ENCODE measurements at regions not wholly inside any gene's neighbourhood (a gene's known extent, or its start where the extent isn't known, plus 50 kb on each side); places are given as distances from the start of the nearest gene placed in this dataset.

DNA sequence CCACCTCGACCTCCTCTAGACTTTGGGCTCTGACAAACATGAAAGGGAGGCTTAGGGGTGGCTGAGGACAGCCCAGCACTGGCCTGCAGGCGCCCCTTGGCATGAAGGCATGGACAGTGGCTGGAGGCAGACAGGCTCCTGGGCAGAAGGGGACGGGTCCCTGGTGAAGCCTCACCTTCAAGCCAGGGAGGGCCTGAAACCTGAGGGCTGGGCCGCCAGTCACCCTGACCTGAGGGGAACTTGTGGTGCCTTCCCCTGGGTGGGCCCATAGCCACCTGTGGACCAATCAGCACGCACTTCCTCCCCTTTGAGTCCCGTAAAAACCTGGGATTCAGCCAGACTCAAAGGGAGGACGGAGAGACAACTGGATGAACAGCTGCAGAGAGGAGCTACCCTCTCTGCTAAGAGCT is 90.4 kb upstream of the PUM3 start:
- no peaks in the 10 kb centered on the region for H3K79me2 ChIP-seq (ENCODE audit: insufficient read depth)
- no peaks in the 10 kb centered on the region for H3F3A ChIP-seq (replicated peaks; ENCODE audit: insufficient read depth)
- H4K20me1 ChIP-seq (ENCODE audit: insufficient read depth): no peaks in the 10 kb centered on the region
- H3K9me3 ChIP-seq: no peaks in the 10 kb centered on the region
- DNase-seq: peak; percentile 5
- H3K4me3 ChIP-seq (ENCODE audit: low read depth in 2 of 2, low read length in 1 of 2): no peak overlapping the region
- H3K9ac ChIP-seq: no peak overlapping the region
- H3K27me3 ChIP-seq (ENCODE audit: insufficient read depth): 0 out of 2 replicates have a peak, but pooled peaks cover 6% of the 10 kb centered on the region
- no peak overlapping the region for H2AFZ ChIP-seq (ENCODE audit: low read depth)
- TF ChIP-seq TCF12 (IDR thresholded peaks at IDR 0.05): no peak
- no peak for TF ChIP-seq RAD21 (IDR thresholded peaks at IDR 0.05; ENCODE audit: low read length)
- no peak for TF ChIP-seq TAF1 (IDR thresholded peaks at IDR 0.05; ENCODE audit: borderline replicate concordance, low read depth, low read length)
- TF ChIP-seq CHD2 (IDR thresholded peaks at IDR 0.05; ENCODE audit: low read length, partially characterized antibody): no peak
- TF ChIP-seq MAX (IDR thresholded peaks at IDR 0.05; ENCODE audit: low read depth): no peak
- no peak for TF ChIP-seq YY1 (IDR thresholded peaks at IDR 0.05; ENCODE audit: low read depth)
- TF ChIP-seq USF1 (IDR thresholded peaks at IDR 0.05; ENCODE audit: borderline replicate concordance, low read depth): no peak
- no peak overlapping the region for H3K27ac ChIP-seq (ENCODE audit: low read depth in 2 of 2, low read length in 1 of 2)
- POLR2A ChIA-PET: no interaction called here
- H3K36me3 ChIP-seq (replicated peaks in 1 of 2; ENCODE audit: control insufficient read depth in 1 of 2, insufficient read depth in 2 of 2, low read length in 1 of 2): no peaks in the 10 kb centered on the region
- CTCF ChIA-PET: interaction anchor here (1.2 kb wide), 1 partner anchor 10 kb away, joined by 4 read pairs; no protein-coding TSS in a partner anchor
- H3K9me2 ChIP-seq: no peaks in the 10 kb centered on the region
- no peaks in the 10 kb centered on the region for H3K4me1 ChIP-seq (ENCODE audit: control insufficient read depth in 1 of 2, insufficient read depth in 2 of 2, low read depth in 1 of 2, low read length in 1 of 2)
- 45% methylated on average over 4 of the region's 7 CpGs for WGBS (ENCODE audit: low lambda C conversion rate)
- no peak overlapping the region for H3K4me2 ChIP-seq

DNA sequence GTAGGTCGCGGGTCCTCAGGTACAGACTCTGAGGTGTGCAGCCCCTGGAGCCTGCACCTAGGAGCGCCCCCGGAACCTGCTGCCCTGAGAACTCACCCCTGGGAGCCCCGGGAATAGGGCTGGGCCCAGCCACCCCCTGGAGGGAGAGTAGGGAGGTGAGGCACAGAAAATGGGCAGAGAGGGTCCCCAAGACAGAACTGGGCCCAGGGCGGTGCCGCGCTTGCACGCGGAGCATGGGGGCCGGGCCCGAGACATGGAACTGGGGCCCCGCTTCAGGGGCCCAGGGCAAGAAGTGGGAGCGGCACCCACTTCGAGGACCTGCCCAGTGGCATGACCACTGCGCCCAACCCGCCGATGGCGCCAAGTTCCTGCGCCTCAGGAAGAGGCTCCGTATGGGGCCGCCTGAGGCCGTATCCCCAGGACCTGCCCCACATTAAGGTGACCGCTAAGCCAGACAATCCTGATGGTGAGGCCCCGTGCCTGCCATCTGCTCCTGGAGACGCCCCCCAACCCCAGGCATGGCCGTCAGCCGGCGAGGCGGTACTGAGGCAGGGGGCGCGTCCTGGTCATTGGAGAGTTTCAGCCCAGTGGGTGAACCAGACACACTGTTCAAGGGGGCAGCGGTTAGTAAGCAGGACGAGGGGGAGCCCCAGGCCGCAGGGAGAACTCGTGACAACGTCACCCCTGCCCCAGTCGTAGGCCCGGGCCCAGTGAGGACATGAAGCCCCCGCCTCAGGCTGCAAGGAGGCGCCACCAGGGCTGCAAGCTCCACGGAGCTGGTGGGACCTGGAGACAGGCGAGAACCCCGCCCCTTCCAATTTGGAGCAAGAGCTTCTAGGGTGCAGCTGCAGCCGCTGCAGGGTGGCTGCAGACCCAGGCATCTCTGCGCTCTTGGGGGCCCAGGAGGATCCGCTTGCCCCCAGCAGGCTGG is 89.5 kb upstream of the PUM3 start:
- POLR2A ChIA-PET: no interaction called here
- Histone ChIP-seq H3K9ac (no peak overlapping the region), H3K27me3 (ENCODE audit: insufficient read depth) (0 out of 2 replicates have a peak, but pooled peaks cover 6% of the 10 kb centered on the region), H3K4me3 (ENCODE audit: low read depth in 2 of 2, low read length in 1 of 2) (no peak overlapping the region), H3K9me2 (no peaks in the 10 kb centered on the region), H3K79me2 (ENCODE audit: insufficient read depth) (no peaks in the 10 kb centered on the region), H3F3A (replicated peaks; ENCODE audit: insufficient read depth) (no peaks in the 10 kb centered on the region), H3K4me1 (ENCODE audit: control insufficient read depth in 1 of 2, insufficient read depth in 2 of 2, low read depth in 1 of 2, low read length in 1 of 2) (no peaks in the 10 kb centered on the region), H3K27ac (ENCODE audit: low read depth in 2 of 2, low read length in 1 of 2) (no peak overlapping the region), H2AFZ (ENCODE audit: low read depth) (no peak overlapping the region), H3K9me3 (no peaks in the 10 kb centered on the region), H3K36me3 (replicated peaks in 1 of 2; ENCODE audit: control insufficient read depth in 1 of 2, insufficient read depth in 2 of 2, low read length in 1 of 2) (no peaks in the 10 kb centered on the region), H4K20me1 (ENCODE audit: insufficient read depth) (no peaks in the 10 kb centered on the region), H3K4me2 (no peak overlapping the region)
- WGBS (ENCODE audit: low lambda C conversion rate): 61% methylated on average over 14 of the region's 47 CpGs
- CTCF ChIA-PET: interaction anchor here (1.2 kb wide), 1 partner anchor 10 kb away, joined by 4 read pairs; no protein-coding TSS in a partner anchor
- peak; percentile 9 for DNase-seq
- TF ChIP-seq JUND (IDR thresholded peaks at IDR 0.05) (no peak), USF1 (IDR thresholded peaks at IDR 0.05; ENCODE audit: borderline replicate concordance, low read depth) (no peak), TAF1 (IDR thresholded peaks at IDR 0.05; ENCODE audit: borderline replicate concordance, low read depth, low read length) (no peak)

Measured in SK-N-SH (cell line).